22Rv1 (cell line): ENCODE measurements at regions not wholly inside any gene's neighbourhood (a gene's known extent, or its start where the extent isn't known, plus 50 kb on each side); places are given as distances from the start of the nearest gene placed in this dataset.

Experiments
- ZFX ChIP-seq: fragments of 450-650 bp; IDR thresholded peaks from 2 replicates; pipeline ENCODE4 v1.6.1; 2017; ENCODE audit warnings: antibody characterized with exemption, borderline replicate concordance
- TF ChIP-seq, protein P1 (sequence below): fragments of 450-650 bp; IDR thresholded peaks from 2 replicates; pipeline ENCODE4 v1.5.1; 2017; ENCODE audit warnings: mild to moderate bottlenecking

DNA sequence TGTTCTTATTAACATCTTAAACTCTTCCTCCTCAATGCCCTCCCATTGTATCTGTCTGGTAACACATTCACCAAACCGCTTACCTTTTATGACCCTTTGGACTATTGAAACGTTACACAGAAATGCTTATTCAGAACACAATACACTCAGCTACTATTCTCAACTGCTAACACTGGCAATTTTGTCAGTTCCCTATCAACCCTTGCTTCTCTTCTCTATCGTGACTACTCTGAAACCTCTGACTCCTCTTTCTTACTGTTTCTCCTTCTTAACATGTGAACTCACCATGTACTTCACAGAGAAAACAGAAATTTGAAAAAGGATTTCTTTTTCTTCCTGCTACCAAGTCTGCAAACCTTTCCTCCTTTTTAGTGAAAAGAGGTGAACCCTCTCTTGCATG is 232.9 kb upstream of the GPR149 start:
- TF ChIP-seq, protein P1, sequence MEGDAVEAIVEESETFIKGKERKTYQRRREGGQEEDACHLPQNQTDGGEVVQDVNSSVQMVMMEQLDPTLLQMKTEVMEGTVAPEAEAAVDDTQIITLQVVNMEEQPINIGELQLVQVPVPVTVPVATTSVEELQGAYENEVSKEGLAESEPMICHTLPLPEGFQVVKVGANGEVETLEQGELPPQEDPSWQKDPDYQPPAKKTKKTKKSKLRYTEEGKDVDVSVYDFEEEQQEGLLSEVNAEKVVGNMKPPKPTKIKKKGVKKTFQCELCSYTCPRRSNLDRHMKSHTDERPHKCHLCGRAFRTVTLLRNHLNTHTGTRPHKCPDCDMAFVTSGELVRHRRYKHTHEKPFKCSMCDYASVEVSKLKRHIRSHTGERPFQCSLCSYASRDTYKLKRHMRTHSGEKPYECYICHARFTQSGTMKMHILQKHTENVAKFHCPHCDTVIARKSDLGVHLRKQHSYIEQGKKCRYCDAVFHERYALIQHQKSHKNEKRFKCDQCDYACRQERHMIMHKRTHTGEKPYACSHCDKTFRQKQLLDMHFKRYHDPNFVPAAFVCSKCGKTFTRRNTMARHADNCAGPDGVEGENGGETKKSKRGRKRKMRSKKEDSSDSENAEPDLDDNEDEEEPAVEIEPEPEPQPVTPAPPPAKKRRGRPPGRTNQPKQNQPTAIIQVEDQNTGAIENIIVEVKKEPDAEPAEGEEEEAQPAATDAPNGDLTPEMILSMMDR, result no peak
- TF ChIP-seq ZFX, result no peak
